ENCODE measurements at regions not wholly inside any gene's neighbourhood (a gene's known extent, or its start where the extent isn't known, plus 50 kb on each side); places are given as distances from the start of the nearest gene placed in this dataset.

GRCh38 chr11:81717695-81718094, 1016.0 kb downstream of the FAM181B start:
- no peak for TF ChIP-seq MAX (IDR thresholded peaks at IDR 0.05)
- no peak overlapping the region for H2BK5ac ChIP-seq (ENCODE audit: low read depth, low read length)

More at GRCh38 chr11:81717695-81718094, 1016.0 kb downstream of the FAM181B start:
- Histone ChIP-seq H2AK5ac (ENCODE audit: low read depth, low read length) (no peak overlapping the region), H3K18ac (ENCODE audit: extremely low read depth, low read length) (no peak overlapping the region), H3K36me3 (ENCODE audit: control insufficient read depth in 2 of 4, insufficient read depth in 4 of 4, low read length in 3 of 4) (no peaks in the 10 kb centered on the region), H4K20me1 (replicated peaks in 1 of 2; ENCODE audit: control insufficient read depth in 1 of 2, insufficient read depth in 2 of 2, low read length in 2 of 2) (no peaks in the 10 kb centered on the region), H3K27me3 (replicated peaks in 1 of 4; ENCODE audit: control insufficient read depth in 3 of 4, extremely low read depth in 1 of 4, insufficient read depth in 3 of 4, low read length in 3 of 4) (no peaks in the 10 kb centered on the region; a peak in 1 of 7 replicates), H3K9ac (replicated peaks in 1 of 4; ENCODE audit: extremely low read depth in 1 of 4, low read depth in 3 of 4, low read length in 3 of 4) (no peak overlapping the region), H3K4ac (replicated peaks; ENCODE audit: insufficient read length, low read depth, low read length) (no peak overlapping the region), H3K79me2 (ENCODE audit: control insufficient read depth in 1 of 2, insufficient read depth in 2 of 2, low read length in 2 of 2) (no peaks in the 10 kb centered on the region), H2BK20ac (ENCODE audit: low read length) (no peak overlapping the region), H3K23ac (ENCODE audit: insufficient read length) (no peak overlapping the region), H3K27ac (ENCODE audit: low read depth, low read length) (no peak overlapping the region), H2BK15ac (ENCODE audit: low read length) (no peak overlapping the region), H2AFZ (ENCODE audit: low read length) (no peak overlapping the region), H3K4me3 (ENCODE audit: extremely low read depth in 1 of 4, insufficient read depth in 2 of 4, low read depth in 3 of 4, low read length in 4 of 4) (no peak overlapping the region), H4K8ac (ENCODE audit: extremely low read depth, insufficient read depth, low read length) (no peak overlapping the region), H4K91ac (replicated peaks; ENCODE audit: insufficient read length, low read length) (no peak overlapping the region), H2BK120ac (replicated peaks; ENCODE audit: low read depth, low read length) (no peak overlapping the region), H3K14ac (ENCODE audit: insufficient read length) (no peak overlapping the region), H3K23me2 (ENCODE audit: low read depth, low read length) (no peaks in the 10 kb centered on the region), H3K4me1 (replicated peaks in 1 of 4; ENCODE audit: control insufficient read depth in 3 of 4, insufficient read depth in 4 of 4, low read length in 3 of 4) (no peaks in the 10 kb centered on the region), H2BK12ac (ENCODE audit: low read depth, low read length) (no peak overlapping the region), H3K4me2 (ENCODE audit: insufficient read depth in 1 of 2, low read depth in 2 of 2, low read length in 2 of 2) (no peak overlapping the region), H3K9me3 (ENCODE audit: insufficient read depth in 2 of 2, low read depth in 1 of 2, low read length in 1 of 2) (no peaks in the 10 kb centered on the region), H3K79me1 (ENCODE audit: low read depth, low read length) (no peaks in the 10 kb centered on the region), H3K56ac (replicated peaks; ENCODE audit: insufficient read length, low read depth, low read length) (no peak overlapping the region), H4K5ac (ENCODE audit: insufficient read length, low read depth, low read length) (no peak overlapping the region)
- CTCF ChIA-PET (ENCODE audit: partially characterized antibody) = interaction anchor here (1.0 to 4.7 kb wide), 2 partner anchors 10 to 73 kb away, joined by 3 to 21 read pairs; no protein-coding TSS in a partner anchor
- POLR2A ChIA-PET (ENCODE audit: partially characterized antibody) = no interaction called here
- FAIRE-seq (no peak), DNase-seq (ENCODE audit: low read depth in 1 of 2, low spot score in 2 of 2) (no peak)
- WGBS, 2 experiments (ENCODE audit: extremely low coverage in 1 of 2, insufficient coverage in 1 of 2, insufficient read length in 1 of 2, insufficient replicate concordance in 2 of 2, low coverage in 1 of 2, low lambda C conversion rate in 2 of 2, missing lambda C conversion rate in 1 of 2) = 95% methylated on average over 1 of the region's 1 CpG; no CpG with 5 or more reads in 1 of the 2 experiments

Data from H1 (cell line).